ENCODE measurements at regions not wholly inside any gene's neighbourhood (a gene's known extent, or its start where the extent isn't known, plus 50 kb on each side); places are given as distances from the start of the nearest gene placed in this dataset.
A peak's percentile ranks its signal among the peaks of the same experiment; 100 is the strongest.

- no peak overlapping the region for H3K4me3 ChIP-seq (ENCODE audit: low read depth, low read length)
- DNase-seq (ENCODE audit: low read depth) = peak; percentile 60
- H3K27me3 ChIP-seq (ENCODE audit: control insufficient read depth, insufficient read depth, low read length) = no peaks in the 10 kb centered on the region
- FAIRE-seq = no peak
- no peaks in the 10 kb centered on the region for H3K36me3 ChIP-seq (ENCODE audit: control insufficient read depth, insufficient read depth, low read length)
- TF ChIP-seq CTCF (IDR thresholded peaks at IDR 0.05; ENCODE audit: insufficient read depth, low read length, severe bottlenecking) = no peak
Measured at GRCh38 chr5:39869396-39869795, 444.6 kb upstream of the DAB2 start.

- Histone ChIP-seq H3K27me3 (ENCODE audit: control insufficient read depth, insufficient read depth, low read length) (no peaks in the 10 kb centered on the region), H3K36me3 (ENCODE audit: control insufficient read depth, insufficient read depth, low read length) (no peaks in the 10 kb centered on the region), H3K4me3 (ENCODE audit: low read depth, low read length) (no peak overlapping the region)
- DNase-seq (ENCODE audit: low read depth) = peak; percentile 80
- no peak for TF ChIP-seq CTCF (IDR thresholded peaks at IDR 0.05; ENCODE audit: insufficient read depth, low read length, severe bottlenecking)
- FAIRE-seq = no peak
Measured at GRCh38 chr5:39867923-39868322, 443.1 kb upstream of the DAB2 start.

GRCh38 chr5:39863926-39864552, 439.3 kb upstream of the DAB2 start:
- H3K36me3 ChIP-seq (ENCODE audit: control insufficient read depth, insufficient read depth, low read length) = no peaks in the 10 kb centered on the region
- no peak overlapping the region for H3K4me3 ChIP-seq (ENCODE audit: low read depth, low read length)
- DNase-seq (ENCODE audit: low read depth) = peak; percentile 3
- no peak for TF ChIP-seq CTCF (IDR thresholded peaks at IDR 0.05; ENCODE audit: insufficient read depth, low read length, severe bottlenecking)
- FAIRE-seq = no peak
- no peaks in the 10 kb centered on the region for H3K27me3 ChIP-seq (ENCODE audit: control insufficient read depth, insufficient read depth, low read length)

GRCh38 chr5:39857041-39857440, 432.3 kb upstream of the DAB2 start:
- Histone ChIP-seq H3K36me3 (ENCODE audit: control insufficient read depth, insufficient read depth, low read length) (no peaks in the 10 kb centered on the region), H3K4me3 (ENCODE audit: low read depth, low read length) (no peak overlapping the region), H3K27me3 (ENCODE audit: control insufficient read depth, insufficient read depth, low read length) (no peaks in the 10 kb centered on the region)
- no peak for FAIRE-seq
- no peak for TF ChIP-seq CTCF (IDR thresholded peaks at IDR 0.05; ENCODE audit: insufficient read depth, low read length, severe bottlenecking)
- DNase-seq (ENCODE audit: low read depth) = no peak

GRCh38 chr5:39854771-39855410, 430.1 kb upstream of the DAB2 start:
- TF ChIP-seq CTCF (IDR thresholded peaks at IDR 0.05; ENCODE audit: insufficient read depth, low read length, severe bottlenecking) = no peak

GRCh38 chr5:39850291-39850690, 425.5 kb upstream of the DAB2 start:
- no peaks in the 10 kb centered on the region for H3K36me3 ChIP-seq (ENCODE audit: control insufficient read depth, insufficient read depth, low read length)
- H3K4me3 ChIP-seq (ENCODE audit: low read depth, low read length) = no peak overlapping the region
- DNase-seq (ENCODE audit: low read depth) = no peak
- FAIRE-seq = no peak
- TF ChIP-seq CTCF (IDR thresholded peaks at IDR 0.05; ENCODE audit: insufficient read depth, low read length, severe bottlenecking) = no peak
- H3K27me3 ChIP-seq (ENCODE audit: control insufficient read depth, insufficient read depth, low read length) = peaks cover 1% of the 10 kb centered on the region

More at GRCh38 chr5:39854771-39855410, 430.1 kb upstream of the DAB2 start:
- peaks cover 1% of the 10 kb centered on the region for H3K27me3 ChIP-seq (ENCODE audit: control insufficient read depth, insufficient read depth, low read length)
- DNase-seq (ENCODE audit: low read depth) = no peak
- no peak for FAIRE-seq
- no peaks in the 10 kb centered on the region for H3K36me3 ChIP-seq (ENCODE audit: control insufficient read depth, insufficient read depth, low read length)
- no peak overlapping the region for H3K4me3 ChIP-seq (ENCODE audit: low read depth, low read length)

All from bronchial epithelial cell (primary cell).